Panc1 (cell line): ENCODE measurements at regions not wholly inside any gene's neighbourhood (a gene's known extent, or its start where the extent isn't known, plus 50 kb on each side); places are given as distances from the start of the nearest gene placed in this dataset.

Experiments used
- ATAC-seq: fragments of 200-7000 bp; cut with Tn5 transposase; 2 replicates; pipeline ENCODE4 v1.9.1; 2020; ENCODE audit warnings: mild to moderate bottlenecking, moderate library complexity
- BruUV-seq: library from RNA; stranded (reverse); fragments of 400-500 nt; replicated peaks from 2 replicates; lab custom pipeline; 2021; lab: Mats Ljungman, UMichigan
- CTCF ChIA-PET: fragments of 300-600 bp; sonication (Branson Sonifier 250); formaldehyde crosslinking; loops from one replicate; lab custom pipeline; 2022; ENCODE audit warnings: antibody characterized with exemption; lab: Charles Lee
- POLR2A ChIA-PET: fragments of 300-600 bp; sonication (Branson Sonifier 250); formaldehyde crosslinking; loops from one replicate; lab custom pipeline; 2022; ENCODE audit warnings: antibody characterized with exemption; lab: Charles Lee
- DNase-seq: peaks from one replicate; pipeline ENCODE4 v3.0.0-alpha.2; 2010; ENCODE audit warnings: low read depth, low spot score
- H3K27ac ChIP-seq: 2 replicates; pipeline ENCODE4 v1.5.1; 2011; ENCODE audit warnings: mild to moderate bottlenecking, low read length, inconsistent platforms
- H3K27me3 ChIP-seq: fragments of 200-500 bp; sonication (Bioruptor generic); 2 replicates; pipeline ENCODE4 v1.6.0; 2014; ENCODE audit warnings: low read length, inconsistent platforms; ENCODE audit not compliant: control insufficient read depth, insufficient read depth
- H3K36me3 ChIP-seq: fragments of 200-500 bp; sonication (Bioruptor generic); 2 replicates; pipeline ENCODE4 v1.5.1; 2014; ENCODE audit warnings: inconsistent platforms, mild to moderate bottlenecking, low read length, moderate library complexity; ENCODE audit not compliant: control insufficient read depth, insufficient read depth
- H3K4me1 ChIP-seq: 2 replicates; pipeline ENCODE4 v1.5.1; 2011; ENCODE audit warnings: inconsistent platforms, mild to moderate bottlenecking, low read length, moderate library complexity; ENCODE audit not compliant: control insufficient read depth, insufficient read depth
- H3K4me3 ChIP-seq, 2 experiments: 2 replicates each; pipeline ENCODE4 v1.5.1; 2011 to 2012; ENCODE audit warnings: low read depth in 2 of 2, low read length in 2 of 2, mild to moderate bottlenecking in 2 of 2, inconsistent platforms in 1 of 2, moderate library complexity in 1 of 2
- H3K9me3 ChIP-seq: fragments of 200-500 bp; sonication (Bioruptor generic); 2 replicates; pipeline ENCODE4 v1.5.1; 2014; ENCODE audit warnings: low read depth, mild to moderate bottlenecking, inconsistent platforms, low read length, moderate library complexity; ENCODE audit not compliant: control insufficient read depth, insufficient read depth
- CTCF ChIP-seq: fragments of 450-650 bp; IDR thresholded peaks from 2 replicates; pipeline ENCODE4 v1.5.1; 2017; ENCODE audit warnings: mild to moderate bottlenecking
- POLR2AphosphoS5 ChIP-seq: IDR thresholded peaks from 2 replicates; pipeline ENCODE4 v1.6.1; 2012; ENCODE audit warnings: mild to moderate bottlenecking, low read depth, low read length, moderate library complexity
- REST ChIP-seq, 2 experiments: IDR thresholded peaks; 2 replicates each; pipeline ENCODE4 v1.6.1; 2011 to 2012; ENCODE audit warnings: low read depth in 2 of 2, control low read depth in 1 of 2, low read length in 1 of 2, mild to moderate bottlenecking in 1 of 2, moderate library complexity in 1 of 2; ENCODE audit not compliant: insufficient read depth in 1 of 2
- SIN3A ChIP-seq: IDR thresholded peaks from 2 replicates; pipeline ENCODE4 v1.6.1; 2012; ENCODE audit warnings: low read depth, mild to moderate bottlenecking, low read length, moderate library complexity, borderline replicate concordance; ENCODE audit not compliant: insufficient read depth
- TCF7L2 ChIP-seq: IDR thresholded peaks from 2 replicates; pipeline ENCODE4 v1.6.1; 2011; ENCODE audit warnings: mild to moderate bottlenecking, low read depth, low read length, inconsistent platforms
- in situ Hi-C: cut with HindIII; loops from 2 replicates; pipeline ENCODE4 v1.10.0; 2016; ENCODE audit warnings: low sequenced_read_pairs, low pct_unique_long_range_greater_than_20kb
- intact Hi-C: fragments of 100-400 bp; cut with micrococcal nuclease; formaldehyde crosslinking; loops from one replicate; pipeline ENCODE4 v1.10.0; 2022; ENCODE audit not compliant: unreplicated experiment

- ATAC-seq (no peak), DNase-seq (no peak)
- H3K9me3 ChIP-seq, result no peaks in the 10 kb centered on the region
- POLR2A ChIA-PET, result no interaction called here
- peaks cover 37% of the 10 kb centered on the region for H3K4me1 ChIP-seq
- in situ Hi-C loops (no loop called here), intact Hi-C loops (no loop called here)
- H3K4me3 ChIP-seq, result no peak overlapping the region
- H3K36me3 ChIP-seq, result no peaks in the 10 kb centered on the region
- H3K27ac ChIP-seq, result no peak overlapping the region
- no TSS peak for BruUV-seq
- CTCF ChIA-PET, result no interaction called here
- no peaks in the 10 kb centered on the region for H3K27me3 ChIP-seq
- TF ChIP-seq TCF7L2, result no peak
- no peak for TF ChIP-seq REST (IDR thresholded peaks at IDR 0.05; ENCODE audit: insufficient read depth in 1 of 2, low read depth in 2 of 2, low read length in 1 of 2)
- TF ChIP-seq SIN3A, result no peak
Measured at GRCh38 chr1:47682198-47682597, 244.4 kb downstream of the FOXD2 start.

GRCh38 chr1:47682786-47683350, 245.0 kb downstream of the FOXD2 start:
- POLR2A ChIA-PET, result no interaction called here
- Histone ChIP-seq H3K4me1 (peaks cover 44% of the 10 kb centered on the region), H3K27ac (peak overlapping the region; percentile 39; the same call in 1 of the 2 replicates), H3K4me3 (no peak overlapping the region), H3K27me3 (no peaks in the 10 kb centered on the region), H3K9me3 (no peaks in the 10 kb centered on the region), H3K36me3 (no peaks in the 10 kb centered on the region)
- no peak for DNase-seq
- no peak for TF ChIP-seq REST (IDR thresholded peaks at IDR 0.05; ENCODE audit: insufficient read depth in 1 of 2, low read depth in 2 of 2, low read length in 1 of 2)
- TF ChIP-seq CTCF, result no peak
- TF ChIP-seq TCF7L2, result no peak
- no peak for TF ChIP-seq POLR2AphosphoS5
- TF ChIP-seq SIN3A, result no peak
- CTCF ChIA-PET, result no interaction called here
- BruUV-seq, result no TSS peak
- intact Hi-C loops (no loop called here), in situ Hi-C loops (no loop called here)
- ATAC-seq, result no peak
